HG02759 (cell line): ENCODE measurements at regions not wholly inside any gene's neighbourhood (a gene's known extent, or its start where the extent isn't known, plus 50 kb on each side); places are given as distances from the start of the nearest gene placed in this dataset.

ENCODE experiments used
- ATAC-seq: cut with Tn5 transposase; IDR thresholded peaks from one replicate; pipeline ENCODE4 v1.9.1; 2021; ENCODE audit warnings: mild to moderate bottlenecking, moderate library complexity; ENCODE audit not compliant: unreplicated experiment

DNA sequence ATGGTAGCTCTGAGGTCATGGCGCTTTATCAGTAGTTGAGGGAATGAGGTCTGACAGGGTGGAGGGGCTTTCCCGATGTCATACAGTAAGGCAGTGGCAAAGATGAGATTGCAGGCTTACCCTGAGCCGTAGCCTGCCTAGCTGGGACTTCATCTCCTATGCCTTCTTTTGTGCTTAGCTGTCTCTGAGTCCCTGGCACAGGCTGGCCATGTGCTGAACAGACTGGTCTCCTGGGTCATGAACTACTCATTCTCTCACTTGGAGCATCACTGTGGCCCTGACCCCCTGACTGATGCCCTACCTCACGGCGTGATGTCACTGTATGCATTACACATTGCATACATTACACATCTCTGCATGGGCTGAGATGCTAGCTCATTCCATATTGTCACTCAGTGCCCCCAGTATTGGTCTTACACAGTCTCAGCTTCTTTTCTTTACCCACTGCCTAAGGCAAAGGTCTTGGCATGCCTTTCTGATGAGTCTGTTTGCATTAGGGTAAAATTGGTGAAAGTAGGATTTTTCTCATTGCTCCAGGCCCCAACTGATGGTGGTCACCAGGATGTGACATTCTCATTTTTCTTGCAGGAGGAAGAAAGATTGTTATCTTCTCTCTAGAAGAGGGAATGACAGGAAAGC is 389.4 kb upstream of the CADM1 start:
- no peak for ATAC-seq

DNA sequence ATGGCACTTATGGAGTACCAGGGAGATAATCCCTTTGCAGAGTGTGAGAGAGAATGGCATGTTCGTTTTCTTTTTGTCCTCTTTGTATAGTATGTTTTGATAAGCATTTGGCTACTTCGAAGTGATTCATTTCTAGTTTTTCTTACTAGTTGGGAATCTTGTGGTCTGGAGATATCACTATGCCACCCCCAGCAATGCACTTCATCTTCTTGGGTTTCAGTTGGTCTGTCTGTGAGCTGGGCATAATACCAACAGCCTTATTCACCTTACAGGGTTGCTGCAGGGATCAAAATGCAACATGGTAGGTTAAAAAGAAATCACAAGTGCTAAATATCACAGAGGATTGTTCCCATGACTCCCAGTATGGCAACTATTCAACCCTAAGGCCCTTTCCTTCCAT is 387.8 kb upstream of the CADM1 start:
- no peak for ATAC-seq

DNA sequence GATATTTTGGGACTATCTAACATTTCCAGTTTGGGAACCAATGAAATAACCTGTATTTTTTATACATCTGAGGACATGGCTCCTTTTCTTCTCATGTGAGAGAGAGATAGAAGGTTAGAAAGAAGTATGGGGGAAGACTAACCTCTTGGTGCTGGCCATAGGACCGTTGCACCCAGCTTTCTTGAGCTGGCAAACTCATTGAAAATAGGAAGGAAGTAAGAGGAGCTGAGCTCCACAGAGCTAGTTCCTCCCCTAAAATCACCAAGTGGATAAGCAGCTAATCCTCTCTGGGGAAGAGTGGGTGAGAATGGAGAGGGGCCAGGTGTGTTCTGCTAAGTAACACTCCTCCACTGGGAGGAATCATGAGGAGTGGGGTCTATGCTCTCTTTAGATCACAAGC is 387.4 kb upstream of the CADM1 start:
- no peak for ATAC-seq

DNA sequence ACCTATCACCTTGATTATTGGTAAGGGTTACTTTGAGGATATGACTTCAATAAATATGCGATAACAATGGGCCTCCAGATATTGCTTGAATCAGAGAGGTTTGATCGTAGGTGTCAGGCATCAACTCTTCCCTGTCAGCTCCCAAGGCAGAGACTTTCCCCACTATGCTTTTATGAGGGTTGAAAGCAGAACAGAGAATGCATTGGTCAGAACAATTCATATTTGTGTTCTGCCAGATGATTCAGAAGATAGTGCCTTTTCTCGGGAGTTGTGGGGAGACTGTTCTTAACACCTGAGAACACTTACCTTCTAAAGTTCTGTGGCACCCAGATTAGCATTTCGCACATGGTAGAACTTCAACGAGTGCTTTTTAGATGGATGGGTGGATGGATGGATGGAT is 386.3 kb upstream of the CADM1 start:
- ATAC-seq = no peak

DNA sequence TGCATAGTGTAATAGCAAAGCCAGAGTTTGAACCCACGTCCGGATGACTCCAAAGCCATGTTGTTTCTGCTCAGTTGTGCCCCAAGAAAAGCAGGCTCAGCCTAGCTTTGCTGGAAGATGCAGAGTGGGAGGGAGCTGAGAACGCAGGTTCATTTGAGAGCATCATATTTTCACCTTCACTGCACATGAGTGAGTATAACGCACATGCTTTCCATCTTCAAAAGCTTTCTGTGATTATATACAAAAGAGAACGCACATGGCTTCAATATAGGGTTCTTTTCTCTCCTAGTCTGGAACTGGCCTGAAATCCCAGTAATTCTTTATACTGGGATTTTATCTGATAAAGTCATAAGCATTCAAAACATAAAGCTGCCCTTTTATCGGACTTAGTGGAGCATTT is 385.5 kb upstream of the CADM1 start:
- ATAC-seq = no peak

DNA sequence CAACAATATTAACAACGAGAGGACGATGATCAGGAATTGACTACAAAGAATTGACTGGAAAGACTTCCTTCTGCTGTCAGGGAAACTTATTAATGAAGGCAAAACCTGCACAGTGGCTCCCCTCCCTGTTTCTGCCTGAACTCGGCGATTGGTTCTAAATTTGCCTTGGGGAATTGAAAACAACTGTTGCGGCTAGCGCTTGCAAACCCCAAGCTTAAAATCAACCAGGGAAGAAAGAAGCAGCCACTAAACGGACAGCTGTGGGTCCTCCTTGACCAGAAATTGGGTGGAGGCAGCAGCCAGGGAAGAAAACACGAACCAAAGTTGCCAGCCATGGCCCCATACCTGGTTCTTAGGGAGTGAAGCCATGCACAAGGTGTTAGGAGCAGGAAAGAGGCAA is 383.5 kb upstream of the CADM1 start:
- no peak for ATAC-seq

DNA sequence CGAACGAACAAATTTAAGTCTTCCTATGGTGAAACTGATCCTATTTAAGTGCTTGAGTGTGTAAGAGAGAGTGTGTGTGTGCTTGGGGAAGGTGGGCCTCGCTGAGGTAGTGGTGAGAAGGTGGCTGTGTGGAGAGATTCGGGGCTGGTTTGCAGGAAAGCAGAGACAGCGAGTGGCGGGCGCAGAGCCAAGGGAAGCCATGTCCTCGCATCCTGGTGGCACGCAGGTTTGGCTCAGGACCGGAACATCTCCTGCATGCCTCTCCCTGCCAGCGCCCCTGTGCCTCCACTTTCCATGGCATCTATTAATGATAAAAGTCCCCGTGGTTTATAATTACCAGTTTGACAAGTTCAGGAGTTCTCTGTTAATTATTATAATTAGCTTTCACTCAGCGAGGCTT is 383.1 kb upstream of the CADM1 start:
- no peak for ATAC-seq

DNA sequence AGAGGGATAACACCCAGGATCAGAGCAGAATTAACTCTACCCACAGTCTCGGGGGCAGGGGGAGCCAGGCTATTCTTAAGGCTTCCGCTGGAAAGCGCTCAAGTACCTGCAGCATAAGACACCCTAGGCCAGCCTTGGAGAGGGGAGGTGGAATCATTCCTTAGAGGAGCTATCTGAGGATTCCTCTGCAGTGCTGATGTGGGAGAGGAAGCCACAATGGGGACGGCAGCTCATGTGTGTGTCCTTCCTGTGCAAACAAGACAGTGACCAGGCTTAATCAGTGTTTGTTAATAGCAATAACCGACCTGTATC is 382.2 kb upstream of the CADM1 start:
- no peak for ATAC-seq

DNA sequence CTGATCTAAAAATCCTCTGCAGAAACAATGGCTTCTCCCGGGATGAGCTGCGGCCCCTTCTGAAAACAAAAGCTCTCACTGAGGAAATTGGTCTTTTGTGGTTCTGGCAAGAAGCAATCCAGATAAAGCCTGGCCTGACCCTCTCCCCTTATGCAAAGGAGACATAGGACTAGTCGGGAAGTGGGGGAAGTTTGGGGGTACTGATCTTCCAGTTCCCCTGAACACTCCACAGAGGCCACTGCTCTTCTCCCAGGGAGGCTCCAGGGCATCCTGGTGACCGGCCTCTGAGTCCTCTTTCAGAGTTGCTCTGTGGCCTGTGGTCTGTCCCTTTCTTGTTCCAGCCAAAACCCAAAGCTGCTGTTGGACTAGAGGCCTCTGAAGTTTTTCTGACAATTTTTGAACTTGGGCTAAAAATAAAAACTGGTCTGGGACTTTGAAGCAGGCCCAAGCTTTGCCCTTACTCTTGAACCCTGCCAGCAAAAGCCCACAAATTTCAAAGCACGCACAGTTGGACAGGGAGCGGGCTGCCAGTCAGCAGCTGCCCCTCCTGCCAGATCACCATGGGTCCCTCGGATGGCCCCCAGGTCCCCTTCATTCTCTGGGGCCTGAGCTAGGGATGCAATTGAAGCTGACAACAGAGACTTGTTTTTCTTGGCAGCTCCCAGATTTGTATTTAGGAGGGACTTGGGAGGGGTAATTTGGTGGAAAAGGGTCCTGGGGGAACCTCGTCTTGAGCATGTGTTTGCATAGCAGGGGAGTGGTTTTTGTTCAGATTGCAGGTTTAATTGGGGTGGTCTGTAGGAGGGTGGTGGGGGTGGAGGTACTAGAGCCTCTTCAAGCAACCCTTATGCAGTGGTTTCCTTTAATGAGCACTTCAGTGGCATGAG is 381.6 kb upstream of the CADM1 start:
- ATAC-seq = no peak

DNA sequence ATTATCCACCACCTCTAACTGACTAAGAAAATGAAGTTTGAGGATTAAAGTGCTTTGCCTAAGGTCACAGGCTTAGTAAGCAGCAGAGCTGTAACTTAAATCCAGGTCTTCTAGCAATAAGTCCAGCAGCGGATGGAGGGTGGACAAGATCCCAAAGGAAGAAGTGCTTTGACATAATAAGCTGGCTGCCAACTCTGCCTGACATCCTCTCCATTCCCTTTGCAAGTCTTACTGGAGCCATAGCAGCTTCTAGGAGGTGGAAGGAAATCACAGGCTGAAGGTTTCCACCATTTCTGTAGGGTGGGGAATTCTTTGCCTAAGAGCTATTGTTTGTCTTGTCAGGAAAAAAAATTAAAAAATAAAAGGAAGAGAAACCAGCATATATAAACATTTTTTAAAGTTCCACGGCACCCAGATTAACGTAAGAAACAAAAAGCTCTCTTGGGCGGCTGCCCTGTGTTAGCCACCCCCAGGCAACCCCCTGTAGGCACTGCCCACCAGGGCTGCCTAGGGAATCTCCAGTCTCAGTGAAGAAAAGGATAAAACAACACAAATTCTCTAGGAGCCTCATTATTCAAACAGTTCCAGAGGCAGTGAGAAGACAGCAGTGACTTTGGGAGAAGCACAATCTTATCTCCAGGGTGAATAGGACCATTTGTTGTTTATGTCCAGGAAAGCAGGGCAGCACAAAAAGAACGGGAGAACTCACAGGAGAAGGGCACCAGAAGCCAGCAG is 380.8 kb upstream of the CADM1 start:
- ATAC-seq = no peak

DNA sequence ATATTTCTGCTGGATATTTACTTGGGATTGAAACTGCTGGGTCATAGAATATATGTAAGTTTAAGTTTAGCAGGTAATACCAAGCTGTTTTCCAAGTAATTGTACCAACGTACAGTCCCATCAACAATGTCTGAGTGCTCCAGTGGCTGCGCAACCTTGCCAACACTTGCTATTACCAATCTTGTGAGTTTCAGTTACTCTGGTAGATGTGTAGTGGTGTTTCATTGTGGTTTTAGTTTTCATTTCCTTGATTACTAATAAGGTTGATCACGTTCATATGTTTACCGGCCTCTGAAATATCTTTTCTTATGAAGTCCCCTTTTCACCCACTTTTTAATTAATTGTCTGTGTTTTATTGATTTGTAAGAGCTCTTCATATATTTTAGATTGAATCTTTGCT is 370.6 kb upstream of the CADM1 start:
- ATAC-seq = peak; percentile 76

DNA sequence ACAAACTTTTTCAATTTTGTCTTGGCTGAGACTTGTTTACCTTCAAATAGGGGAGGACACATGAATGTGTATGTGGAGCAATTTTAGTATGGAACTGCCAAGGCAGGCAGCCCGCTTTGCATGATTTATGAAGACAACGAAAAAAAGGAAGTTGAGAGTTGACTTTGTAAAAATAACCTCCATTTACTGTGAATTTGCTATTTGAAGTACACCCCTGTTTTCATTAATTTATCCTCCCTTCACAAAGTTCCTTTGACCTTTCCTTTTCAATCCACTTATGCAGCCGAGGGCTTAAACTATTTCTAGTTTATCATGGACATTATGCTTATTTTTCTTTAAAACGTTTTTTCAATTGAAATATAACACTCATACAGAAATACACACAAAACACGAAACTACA is 369.6 kb upstream of the CADM1 start:
- no peak for ATAC-seq

DNA sequence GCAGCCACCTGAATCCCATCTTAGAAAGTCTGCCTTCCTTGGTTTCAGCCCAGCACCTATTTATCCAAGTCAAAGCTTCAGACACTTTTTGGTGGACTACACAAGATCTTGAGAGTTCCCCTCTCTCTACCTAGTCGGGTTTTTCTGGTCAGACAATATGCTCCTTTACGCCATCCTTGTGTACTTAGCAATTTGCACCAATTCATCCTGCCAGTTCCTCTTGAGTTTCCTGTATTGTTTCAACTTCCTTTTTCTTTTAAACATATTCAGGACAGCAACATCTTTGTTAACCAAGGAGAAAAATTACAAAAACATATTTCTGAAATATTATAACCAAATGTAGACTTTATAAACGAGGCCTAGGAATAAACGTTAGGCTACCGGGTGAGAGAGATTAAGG is 368.2 kb upstream of the CADM1 start:
- ATAC-seq = no peak

DNA sequence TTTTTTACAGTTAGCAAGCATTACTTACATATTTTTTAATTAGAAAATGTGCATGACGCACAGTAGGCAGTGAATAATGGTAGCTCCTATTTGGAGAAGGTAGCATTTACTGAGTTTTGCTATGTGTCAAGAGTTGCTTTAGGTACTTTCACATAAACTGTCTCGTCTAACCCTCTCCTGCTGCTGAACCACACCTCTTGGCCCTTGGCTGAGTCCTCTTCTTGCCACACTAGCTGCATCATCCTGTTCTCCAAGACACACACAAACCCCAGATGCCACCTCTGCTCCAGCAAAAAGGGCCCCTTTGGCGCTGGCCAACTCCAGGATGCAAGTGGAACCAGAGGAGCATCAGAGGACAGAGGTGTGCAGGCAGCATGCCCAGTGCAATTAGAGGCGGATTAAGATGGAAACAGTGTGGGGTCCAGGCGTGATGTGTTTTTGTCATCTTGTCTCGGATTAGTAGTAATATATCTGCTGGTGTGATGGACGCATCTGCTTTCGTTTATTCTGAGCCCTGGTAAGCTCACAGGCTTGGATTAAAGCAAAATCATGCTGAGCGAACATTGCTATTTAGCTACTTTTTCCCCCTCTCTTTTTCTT is 367.0 kb upstream of the CADM1 start:
- no peak for ATAC-seq

DNA sequence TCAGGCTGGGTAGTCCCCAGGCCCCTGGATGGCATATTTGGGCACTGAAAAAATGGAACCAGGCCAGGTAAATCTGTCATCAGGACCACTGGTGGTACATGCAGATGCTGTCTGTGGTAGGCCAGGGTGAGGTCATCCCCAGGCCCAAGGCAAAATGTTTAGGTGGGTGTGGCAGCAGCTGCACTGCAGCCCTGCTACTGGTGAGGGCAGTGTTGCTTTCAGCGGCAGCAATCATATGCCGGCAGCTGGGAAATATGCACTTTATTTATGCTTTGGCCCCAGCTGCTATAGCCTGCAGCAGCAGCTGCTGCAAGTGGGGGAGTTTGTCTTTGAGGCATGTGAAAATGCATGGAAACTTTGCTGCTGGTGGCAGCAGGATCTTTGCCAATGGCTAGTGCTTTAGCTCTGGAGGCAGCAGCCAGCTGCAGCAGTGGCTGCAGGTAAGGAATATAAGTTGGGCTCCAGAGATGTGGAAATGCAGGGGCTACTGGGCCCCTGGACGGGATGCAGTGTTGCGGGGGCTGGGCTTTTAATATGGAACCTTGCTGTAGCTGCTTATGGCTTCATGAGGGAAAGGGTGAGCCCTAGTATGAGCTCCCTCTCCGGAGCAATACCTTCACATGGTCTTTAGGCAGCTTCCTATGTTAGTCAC is 365.7 kb upstream of the CADM1 start:
- peak; percentile 83 for ATAC-seq

DNA sequence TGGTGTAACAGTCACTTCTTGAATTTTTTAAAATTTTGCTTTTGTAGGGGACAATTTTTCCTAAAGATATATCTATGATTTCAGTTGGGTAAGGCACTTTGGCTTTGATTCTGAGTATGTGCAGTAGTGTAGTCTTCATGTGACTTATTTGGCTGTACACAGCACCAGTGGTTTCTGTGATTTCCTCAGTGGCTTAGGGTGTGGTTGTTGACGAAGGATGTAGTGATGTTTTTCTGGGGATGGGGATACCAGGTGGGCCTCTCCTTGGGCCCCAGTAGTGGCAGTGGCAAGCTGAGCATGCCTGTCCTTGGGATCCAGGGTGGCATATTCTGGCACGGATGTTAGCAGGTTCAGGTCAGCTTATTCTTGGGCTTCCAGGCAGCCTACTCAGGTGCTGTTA is 364.9 kb upstream of the CADM1 start:
- ATAC-seq = no peak

DNA sequence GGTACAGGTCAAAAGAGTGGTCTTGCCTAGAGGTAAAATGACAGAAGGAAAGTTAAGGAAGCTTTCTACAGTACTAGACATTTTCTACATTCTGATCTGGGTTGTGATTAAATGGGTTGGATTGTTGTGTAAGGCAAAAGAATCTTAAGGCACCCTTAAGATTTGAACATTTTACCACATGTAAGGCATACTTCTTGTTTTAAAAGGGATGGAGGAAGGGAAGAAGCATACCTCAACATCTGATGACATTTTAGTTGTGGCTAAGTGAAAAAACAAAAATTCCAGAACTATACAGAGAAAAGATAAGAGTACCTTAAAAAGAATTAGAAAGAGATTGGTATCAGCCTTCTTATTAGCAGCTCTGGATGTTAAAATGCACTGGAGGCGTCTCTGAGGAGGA is 356.0 kb upstream of the CADM1 start:
- no peak for ATAC-seq

DNA sequence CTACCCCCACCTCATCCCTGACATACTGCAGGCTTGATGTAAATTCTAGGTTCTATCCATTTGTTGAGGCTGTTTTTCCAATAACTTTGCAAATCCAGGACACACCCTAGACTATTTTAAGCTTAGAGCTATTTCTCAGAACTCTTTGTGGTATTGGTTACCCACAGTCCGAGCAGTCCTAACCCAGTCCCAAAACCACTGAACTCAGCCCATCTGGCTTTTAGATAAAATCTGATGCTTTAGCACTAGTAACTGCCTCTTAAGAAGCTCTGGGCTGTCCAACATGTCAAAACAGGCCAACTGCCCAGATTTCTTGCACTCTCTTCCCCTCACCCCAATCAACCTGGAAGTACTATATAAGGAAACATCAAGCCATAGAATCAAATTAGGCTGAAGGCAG is 344.4 kb upstream of the CADM1 start:
- no peak for ATAC-seq

DNA sequence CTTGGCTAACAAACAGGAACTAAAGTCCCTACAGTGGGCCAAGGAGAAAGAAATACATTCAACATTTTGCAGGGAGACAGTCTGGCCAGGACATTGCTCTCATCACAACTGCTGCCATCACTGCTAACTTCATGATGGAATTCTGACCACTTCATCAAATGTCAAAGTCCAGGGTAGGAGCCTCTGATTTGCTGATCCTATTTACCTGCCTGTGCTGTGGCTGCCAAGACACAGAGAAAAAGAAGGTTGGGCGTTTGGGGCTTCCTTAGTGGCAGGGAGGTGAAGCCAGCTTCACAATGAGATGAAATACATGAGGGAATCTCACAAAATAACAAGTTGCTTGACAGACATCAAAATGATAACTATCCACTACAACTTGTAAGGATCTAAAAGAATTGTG is 343.9 kb upstream of the CADM1 start:
- no peak for ATAC-seq

DNA sequence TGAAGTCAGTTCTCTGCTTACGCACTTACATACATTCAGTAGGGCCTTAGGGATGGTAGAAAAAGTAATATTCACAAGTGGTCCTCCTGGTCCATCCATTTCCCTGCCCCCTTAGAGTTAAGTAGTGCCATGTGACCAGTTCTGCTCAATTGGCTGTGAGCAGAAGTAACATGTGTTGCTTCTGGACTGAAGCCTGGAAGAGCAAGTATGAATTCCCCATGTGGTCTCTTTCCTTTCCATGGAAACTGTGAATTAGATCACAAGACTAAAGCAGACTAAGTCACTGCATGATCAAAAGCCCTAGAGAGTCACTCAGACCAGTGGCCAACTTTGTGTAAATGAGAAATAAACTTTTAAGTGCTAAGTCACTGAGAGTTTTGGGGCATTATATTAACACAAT is 341.7 kb upstream of the CADM1 start:
- ATAC-seq = no peak

DNA sequence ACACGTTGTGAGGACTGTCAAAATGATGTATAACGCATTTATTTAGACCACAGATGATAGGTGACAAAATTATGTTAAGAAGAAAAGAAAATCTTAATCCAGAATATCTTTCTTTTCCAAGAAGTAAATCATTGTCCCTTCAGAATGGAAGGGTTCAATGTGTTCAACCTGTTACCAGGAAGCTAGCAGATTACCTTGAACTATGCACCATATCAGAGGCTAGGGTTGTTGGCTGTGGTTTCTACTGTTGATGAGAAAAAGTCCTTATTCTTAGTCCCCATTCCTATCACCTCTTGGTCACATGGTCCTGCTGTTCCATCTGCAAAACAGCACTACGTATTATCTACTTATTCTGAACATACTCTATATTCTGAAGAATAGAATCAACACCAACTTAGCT is 339.5 kb upstream of the CADM1 start:
- no peak for ATAC-seq
